ENCODE measurements at regions not wholly inside any gene's neighbourhood (a gene's known extent, or its start where the extent isn't known, plus 50 kb on each side); places are given as distances from the start of the nearest gene placed in this dataset.

- TF ChIP-seq EZH2 (IDR thresholded peaks at IDR 0.05) = no peak
- TF ChIP-seq POLR2AphosphoS5 (IDR thresholded peaks at IDR 0.05; ENCODE audit: borderline replicate concordance, low read depth, low read length) = no peak
Measured at GRCh38 chr2:108118996-108119395, 120.8 kb upstream of the SULT1C3 start.

Measured in SK-N-MC (cell line).